K562 (cell line): ENCODE measurements at regions not wholly inside any gene's neighbourhood (a gene's known extent, or its start where the extent isn't known, plus 50 kb on each side); places are given as distances from the start of the nearest gene placed in this dataset.

Experiments used
- ATAC-seq: fragments of 200-7000 bp; cut with Tn5 transposase; 3 replicates; pipeline ENCODE4 v1.9.1; 2020; ENCODE audit warnings: moderate library complexity
- BruUV-seq: library from RNA; stranded (reverse); fragments of 400-500 nt; replicated peaks from 2 replicates; lab custom pipeline; 2021; lab: Mats Ljungman, UMichigan
- CTCF ChIA-PET: fragments of 300-600 bp; formaldehyde crosslinking; extraction: SDS; loops from one replicate; lab custom pipeline; 2021; ENCODE audit warnings: low intra/inter-chr PET ratio; lab: Yijun Ruan, JAX
- POLR2A ChIA-PET: fragments of 300-600, 350-650 bp; sonication (Branson Sonifier 250); formaldehyde crosslinking; extraction: SDS; loops from one replicate; lab custom pipeline; 2021; ENCODE audit warnings: antibody characterized with exemption, inconsistent platforms; lab: Yijun Ruan, JAX
- DNase-seq, 4 experiments: peaks; one replicate each; pipeline versions ENCODE4 v3.0.0 to v3.0.0-alpha.2; 2011 to 2018; ENCODE audit warnings: low spot score in 3 of 4, mixed read lengths in 3 of 4; ENCODE audit errors: extremely low read depth in 1 of 4
- FAIRE-seq: peaks from 2 replicates; lab custom pipeline; 2011; peaks lifted over from hg19 to GRCh38; lab: Jason Lieb, UNC
- H2AFZ ChIP-seq: 2 replicates; pipeline ENCODE4 v1.6.0; 2011; ENCODE audit warnings: low read depth, low read length, control low read depth, inconsistent platforms
- H3K27ac ChIP-seq: fragments of 200-600 bp; 3 replicates; pipeline ENCODE4 v1.8.0; 2011; ENCODE audit warnings: low read depth, mild to moderate bottlenecking, control low read depth, inconsistent platforms, low read length, moderate library complexity, mixed read lengths; ENCODE audit errors: extremely low read depth
- H3K27me3 ChIP-seq, 2 experiments: fragments of 300-600 bp in 1 of 2; 2 replicates in 1 of 2; 3 replicates in 1 of 2; pipeline versions ENCODE4 v1.6.0 to v1.8.0; 2011; ENCODE audit warnings: inconsistent platforms in 2 of 2, low read length in 2 of 2, mild to moderate bottlenecking in 1 of 2, mixed read lengths in 1 of 2, moderate library complexity in 1 of 2; ENCODE audit not compliant: control insufficient read depth in 2 of 2, insufficient read depth in 2 of 2
- H3K36me3 ChIP-seq: fragments of 300-600 bp; 3 replicates; pipeline ENCODE4 v1.8.0; 2011; ENCODE audit warnings: mild to moderate bottlenecking, low read length, inconsistent platforms; ENCODE audit not compliant: control insufficient read depth, insufficient read depth
- H3K4me1 ChIP-seq, 2 experiments: fragments of 200-600 bp in 1 of 2; replicated peaks in 1 of 2; 2 replicates in 1 of 2; 3 replicates in 1 of 2; pipeline versions ENCODE4 v1.5.1 to v1.8.0; 2011; ENCODE audit warnings: inconsistent platforms in 2 of 2, low read length in 2 of 2, mild to moderate bottlenecking in 1 of 2, mixed read lengths in 1 of 2, moderate library complexity in 1 of 2; ENCODE audit not compliant: control insufficient read depth in 2 of 2, insufficient read depth in 2 of 2
- H3K4me2 ChIP-seq: 2 replicates; pipeline ENCODE4 v1.6.1; 2011; ENCODE audit warnings: low read length, control low read depth, inconsistent platforms, mixed read lengths; ENCODE audit not compliant: insufficient read depth
- H3K4me3 ChIP-seq: fragments of 200-600 bp; sonication (generic), shearing (Covaris generic); 2 replicates; pipeline ENCODE4 v1.5.1; 2016; ENCODE audit warnings: control low read depth, inconsistent platforms
- H3K79me2 ChIP-seq: fragments of 200-600 bp; 3 replicates; pipeline ENCODE4 v1.8.0; 2011; ENCODE audit warnings: low read length, inconsistent platforms; ENCODE audit not compliant: control insufficient read depth, insufficient read depth
- H3K9ac ChIP-seq, 2 experiments: 2 replicates each; pipeline versions ENCODE4 v1.6.0 to v1.6.1; 2011; ENCODE audit warnings: low read depth in 2 of 2, low read length in 2 of 2, control low read depth in 1 of 2, inconsistent platforms in 1 of 2, mild to moderate bottlenecking in 1 of 2, mixed read lengths in 1 of 2; ENCODE audit not compliant: insufficient read depth in 1 of 2
- H3K9me1 ChIP-seq: one replicate; pipeline ENCODE4 v1.6.0; 2011; ENCODE audit warnings: inconsistent platforms, mild to moderate bottlenecking, low read length, moderate library complexity; ENCODE audit not compliant: control insufficient read depth, insufficient read depth
- H3K9me3 ChIP-seq: replicated peaks from 2 replicates; pipeline ENCODE4 v1.5.1; 2011; ENCODE audit warnings: low read depth, low read length, inconsistent platforms; ENCODE audit not compliant: control insufficient read depth, insufficient read depth
- H4K20me1 ChIP-seq: replicated peaks from 2 replicates; pipeline ENCODE4 v1.6.1; 2011; ENCODE audit warnings: low read length, inconsistent platforms, mixed read lengths; ENCODE audit not compliant: control insufficient read depth, insufficient read depth
- BHLHE40 ChIP-seq: IDR thresholded peaks from 2 replicates; pipeline ENCODE4 v1.6.1; 2011; ENCODE audit warnings: low read length, improper control_type of control experiment
- COPS2 ChIP-seq: fragments of 450-650 bp; conservative IDR thresholded peaks from 2 replicates; pipeline ENCODE4 v1.6.1; 2016; ENCODE audit warnings: mild to moderate bottlenecking, moderate library complexity
- DIDO1 ChIP-seq: fragments of 450-650 bp; IDR thresholded peaks from 2 replicates; pipeline ENCODE4 v1.6.1; 2016; ENCODE audit warnings: low read depth, missing biosample characterization, missing genetic modification characterization
- ETS1 ChIP-seq: conservative IDR thresholded peaks from 2 replicates; pipeline ENCODE4 v1.6.1; 2011; ENCODE audit warnings: low read depth, mild to moderate bottlenecking, low read length; ENCODE audit not compliant: control insufficient read depth
- HDAC2 ChIP-seq: fragments of 450-650 bp; IDR thresholded peaks from 2 replicates; pipeline ENCODE4 v1.6.1; 2016; ENCODE audit warnings: mild to moderate bottlenecking
- KLF13 ChIP-seq: fragments of 450-650 bp; IDR thresholded peaks from 2 replicates; pipeline ENCODE4 v1.6.1; 2016; ENCODE audit warnings: missing genetic modification characterization, low read depth, mild to moderate bottlenecking, missing compliant biosample characterization, moderate library complexity, borderline replicate concordance
- MCM5 ChIP-seq: fragments of 450-650 bp; IDR thresholded peaks from 2 replicates; pipeline ENCODE4 v1.6.1; 2016; ENCODE audit warnings: low read depth
- NFYB ChIP-seq: IDR thresholded peaks from 2 replicates; pipeline ENCODE4 v1.6.1; 2011; ENCODE audit warnings: mild to moderate bottlenecking, moderate library complexity; ENCODE audit not compliant: insufficient read length; ENCODE audit errors: extremely low read depth
- PURB ChIP-seq: sonication (generic); formaldehyde crosslinking; IDR thresholded peaks from 2 replicates; pipeline ENCODE4 v1.9.0; 2021; ENCODE audit warnings: low read depth, mild to moderate bottlenecking, missing genetic modification reagents
- SMARCB1 ChIP-seq: IDR thresholded peaks from 2 replicates; pipeline ENCODE4 v1.6.1; 2011; ENCODE audit warnings: improper control_type of control experiment, low read depth; ENCODE audit not compliant: insufficient read length
- U2AF1 ChIP-seq: fragments of 200-400 bp; formaldehyde crosslinking; optimal IDR thresholded peaks from 2 replicates; pipeline ENCODE3; 2017; ENCODE audit warnings: mild to moderate bottlenecking, low read depth, low read length, moderate library complexity
- ZFX ChIP-seq: sonication (generic); formaldehyde crosslinking; IDR thresholded peaks from 2 replicates; pipeline ENCODE4 v1.8.0; 2022; ENCODE audit warnings: mild to moderate bottlenecking, missing genetic modification reagents, moderate library complexity
- ZNF707 ChIP-seq: fragments of 250-450 bp; sonication (Bioruptor Pico); conservative IDR thresholded peaks from 2 replicates; pipeline ENCODE4 v1.8.0; 2022; ENCODE audit warnings: inconsistent platforms, mild to moderate bottlenecking, moderate library complexity
- ZNF75A ChIP-seq: fragments of 450-650 bp; formaldehyde crosslinking; IDR thresholded peaks from 2 replicates; pipeline ENCODE4 v1.4.0; 2020; ENCODE audit warnings: mild to moderate bottlenecking
- WGBS: fragments of 100-300 bp; shearing (Covaris generic); methylation state at CpG from one replicate; pipeline ENCODE4 v1.1.6; 2016; ENCODE audit warnings: low coverage, mixed read lengths; ENCODE audit not compliant: insufficient coverage; ENCODE audit errors: missing lambda C conversion rate; 5-methylcytosine and 5-hydroxymethylcytosine counted together
- in situ Hi-C: fragments of 300-500 bp; cut with MboI; formaldehyde crosslinking; loops from 4 replicates; pipeline ENCODE4 v1.15.0; 2018; ENCODE audit warnings: inconsistent platforms, mixed read lengths
- intact Hi-C: fragments of 100-400 bp; cut with micrococcal nuclease; formaldehyde crosslinking; loops from 2 replicates; pipeline ENCODE4 v1.14.2; 2022

GRCh38 chr13:87537951-87538350 lies 133.2 kb upstream of the SLITRK5 start:
- no peak for FAIRE-seq
- POLR2A ChIA-PET, result no interaction called here

More at GRCh38 chr13:87537951-87538350, 133.2 kb upstream of the SLITRK5 start:
- CTCF ChIA-PET, result no interaction called here
- no peak for TF ChIP-seq HDAC2
- TF ChIP-seq ZNF75A (CRISPR knock-in tag), result no peak
- TF ChIP-seq COPS2, result no peak
- no peak for TF ChIP-seq ZFX (CRISPR knock-in tag)
- no peak for TF ChIP-seq DIDO1 (tag)
- TF ChIP-seq ZNF707, result no peak
- no peak for TF ChIP-seq MCM5
- no peak for TF ChIP-seq ETS1
- TF ChIP-seq U2AF1, result no peak
- TF ChIP-seq SMARCB1, result no peak
- TF ChIP-seq KLF13 (tag), result no peak
- no peak for TF ChIP-seq PURB
- TF ChIP-seq NFYB, result no peak
- TF ChIP-seq BHLHE40, result no peak
- TF ChIP-seq, all 486 proteins: peak for 0
- intact Hi-C loops, result no loop called here
- Histone ChIP-seq H4K20me1 (no peaks in the 10 kb centered on the region), H3K9ac (no peak overlapping the region), H2AFZ (no peak overlapping the region), H3K9me1 (no peaks in the 10 kb centered on the region), H3K79me2 (no peaks in the 10 kb centered on the region), H3K4me1 (no peaks in the 10 kb centered on the region), H3K4me3 (no peak overlapping the region), H3K27me3 (no peaks in the 10 kb centered on the region), H3K36me3 (no peaks in the 10 kb centered on the region), H3K9me3 (no peaks in the 10 kb centered on the region), H3K27ac (no peak overlapping the region), H3K4me2 (no peak overlapping the region)
- ATAC-seq (no peak), DNase-seq (no peak)
- in situ Hi-C loops, result no loop called here
- no TSS peak for BruUV-seq
- 0% methylated on average over 3 of the region's 3 CpGs for WGBS
